Liver (tissue), 8 donors: ENCODE measurements at regions not wholly inside any gene's neighbourhood (a gene's known extent, or its start where the extent isn't known, plus 50 kb on each side); places are given as distances from the start of the nearest gene placed in this dataset.

ENCODE experiments used
- DNase-seq: peaks from one replicate; pipeline ENCODE4 v3.0.0-alpha.2; 2017; ENCODE audit warnings: low spot score
- H3K27ac ChIP-seq, 2 donors: one replicate each; pipeline ENCODE4 v1.7.0; 2013; ENCODE audit warnings: inconsistent platforms in 2 of 2, low read length in 2 of 2, control low read depth in 1 of 2, low read depth in 1 of 2, mild to moderate bottlenecking in 1 of 2
- H3K27me3 ChIP-seq, 4 donors: one replicate each; pipeline versions ENCODE4 v1.6.1 to v1.7.0; 2013; ENCODE audit warnings: low read length in 3 of 4, inconsistent platforms in 1 of 4, mild to moderate bottlenecking in 1 of 4, moderate library complexity in 1 of 4; ENCODE audit not compliant: control insufficient read depth in 4 of 4, insufficient read depth in 4 of 4
- H3K36me3 ChIP-seq, 4 donors: one replicate each; pipeline versions ENCODE4 v1.6.1 to v1.7.0; 2013; ENCODE audit warnings: low read length in 3 of 4, mild to moderate bottlenecking in 3 of 4, low read depth in 1 of 4, moderate library complexity in 1 of 4; ENCODE audit not compliant: control insufficient read depth in 4 of 4, insufficient read depth in 3 of 4
- H3K4me1 ChIP-seq, 4 donors: one replicate each; pipeline versions ENCODE4 v1.6.1 to v1.7.0; 2013; ENCODE audit warnings: low read length in 3 of 4, mild to moderate bottlenecking in 3 of 4, moderate library complexity in 1 of 4; ENCODE audit not compliant: control insufficient read depth in 4 of 4, insufficient read depth in 4 of 4
- H3K4me3 ChIP-seq, 3 donors: one replicate each; pipeline versions ENCODE4 v1.6.1 to v1.7.0; 2013; ENCODE audit warnings: low read length in 3 of 3, control low read depth in 1 of 3, low read depth in 1 of 3, mild to moderate bottlenecking in 1 of 3
- H3K9ac ChIP-seq, 2 donors: one replicate each; pipeline ENCODE4 v1.7.0; 2013; ENCODE audit warnings: low read length in 2 of 2, mild to moderate bottlenecking in 2 of 2, moderate library complexity in 2 of 2, control low read depth in 1 of 2, low read depth in 1 of 2
- H3K9me3 ChIP-seq, 4 donors: one replicate each; pipeline versions ENCODE4 v1.6.1 to v1.7.0; 2013; ENCODE audit warnings: low read length in 3 of 4; ENCODE audit not compliant: control insufficient read depth in 4 of 4
- ATF3 ChIP-seq: IDR thresholded peaks from 2 replicates; pipeline ENCODE4 v1.6.1; 2016; ENCODE audit warnings: antibody characterized with exemption
- CTCF ChIP-seq: fragments of 150-350 bp; IDR thresholded peaks from 2 replicates; pipeline ENCODE4 v1.5.1; 2017; ENCODE audit warnings: improper control_type of control experiment, low read depth, low read length; ENCODE audit not compliant: missing input control
- EGR1 ChIP-seq, 2 donors: IDR thresholded peaks; 2 replicates each; pipeline ENCODE4 v1.6.1; 2016 to 2018; ENCODE audit warnings: antibody characterized with exemption in 2 of 2, low read depth in 2 of 2
- FOXA1 ChIP-seq: IDR thresholded peaks from 2 replicates; pipeline ENCODE4 v1.6.1; 2016; ENCODE audit warnings: antibody characterized with exemption
- FOXA2 ChIP-seq: IDR thresholded peaks from 2 replicates; pipeline ENCODE4 v1.6.1; 2016; ENCODE audit warnings: antibody characterized with exemption
- GABPA ChIP-seq, 2 donors: IDR thresholded peaks in 1 of 2; conservative IDR thresholded peaks in 1 of 2; 2 replicates each; pipeline ENCODE4 v1.6.1; 2016; ENCODE audit warnings: antibody characterized with exemption in 2 of 2, mild to moderate bottlenecking in 1 of 2, moderate library complexity in 1 of 2
- HNF4A ChIP-seq, 2 donors: conservative IDR thresholded peaks; 2 replicates each; pipeline ENCODE4 v1.6.1; 2016; ENCODE audit warnings: antibody characterized with exemption in 2 of 2, mild to moderate bottlenecking in 2 of 2
- HNF4G ChIP-seq: IDR thresholded peaks from 2 replicates; pipeline ENCODE4 v1.6.1; 2016; ENCODE audit warnings: antibody characterized with exemption
- JUND ChIP-seq, 2 donors: IDR thresholded peaks; 2 replicates each; pipeline ENCODE4 v1.6.1; 2016; ENCODE audit warnings: antibody characterized with exemption in 2 of 2
- MAX ChIP-seq: IDR thresholded peaks from 2 replicates; pipeline ENCODE4 v1.6.1; 2016; ENCODE audit warnings: antibody characterized with exemption
- NR2F2 ChIP-seq: IDR thresholded peaks from 2 replicates; pipeline ENCODE4 v1.6.1; 2016; ENCODE audit warnings: antibody characterized with exemption
- RAD21 ChIP-seq, 2 donors: IDR thresholded peaks; 2 replicates each; pipeline ENCODE4 v1.6.1; 2016; ENCODE audit warnings: antibody characterized with exemption in 2 of 2, mild to moderate bottlenecking in 2 of 2
- REST ChIP-seq: IDR thresholded peaks from 2 replicates; pipeline ENCODE4 v1.6.1; 2016; ENCODE audit warnings: antibody characterized with exemption, mild to moderate bottlenecking
- RXRA ChIP-seq, 2 donors: IDR thresholded peaks; 2 replicates each; pipeline ENCODE4 v1.6.1; 2017 to 2018; ENCODE audit warnings: antibody characterized with exemption in 2 of 2, mild to moderate bottlenecking in 1 of 2
- SP1 ChIP-seq: IDR thresholded peaks from 2 replicates; pipeline ENCODE4 v1.6.1; 2018; ENCODE audit warnings: antibody characterized with exemption, mild to moderate bottlenecking
- TAF1 ChIP-seq: conservative IDR thresholded peaks from 2 replicates; pipeline ENCODE4 v1.6.1; 2016; ENCODE audit warnings: antibody characterized with exemption, mild to moderate bottlenecking
- YY1 ChIP-seq: IDR thresholded peaks from 2 replicates; pipeline ENCODE4 v1.6.1; 2016; ENCODE audit warnings: antibody characterized with exemption, mild to moderate bottlenecking
- ZBTB33 ChIP-seq: IDR thresholded peaks from 2 replicates; pipeline ENCODE4 v1.6.1; 2016; ENCODE audit warnings: antibody characterized with exemption
- WGBS: extraction: QIAGEN DNeasy Blood & Tissue Kit; methylation state at CpG from one replicate; pipeline ENCODE4 v1.1.7; 2013; 5-methylcytosine and 5-hydroxymethylcytosine counted together
- donor health status: healthy.
- donor health status: healthy.
- donor health status: healthy.
- donor health status: healthy.
- donor health status: healthy.

GRCh38 chr16:55272744-55273143 is 51.3 kb upstream of the IRX6 start:
- Histone ChIP-seq H3K4me1 (no peaks in the 10 kb centered on the region), H3K9ac (no peak overlapping the region), H3K27ac (no peak overlapping the region), H3K4me3 (no peak overlapping the region), H3K36me3 (no peaks in the 10 kb centered on the region), H3K27me3 (peaks cover 0 to 2% (median 0%) of the 10 kb centered on the region in 4 donors), H3K9me3 (no peaks in the 10 kb centered on the region)
- no peak for DNase-seq
- 64% methylated on average over 1 of the region's 1 CpG for WGBS
- TF ChIP-seq EGR1 (IDR thresholded peaks at IDR 0.05; ENCODE audit: low read depth in 2 of 2) = no peak
- no peak for TF ChIP-seq YY1
- TF ChIP-seq RXRA (IDR thresholded peaks at IDR 0.05) = no peak
- TF ChIP-seq FOXA1 = no peak
- TF ChIP-seq NR2F2 = no peak
- TF ChIP-seq HNF4G = no peak
- no peak for TF ChIP-seq RAD21 (IDR thresholded peaks at IDR 0.05)
- no peak for TF ChIP-seq GABPA (IDR thresholded peaks at IDR 0.05 in 1 of 2, conservative IDR thresholded peaks at IDR 0.05 in 1 of 2)
- no peak for TF ChIP-seq JUND (IDR thresholded peaks at IDR 0.05)
- TF ChIP-seq REST = no peak
- no peak for TF ChIP-seq MAX
- no peak for TF ChIP-seq ATF3
- no peak for TF ChIP-seq SP1
- no peak for TF ChIP-seq ZBTB33
- no peak for TF ChIP-seq CTCF
- TF ChIP-seq HNF4A (conservative IDR thresholded peaks at IDR 0.05) = no peak
- TF ChIP-seq TAF1 = no peak

- 93% methylated on average over 7 of the region's 7 CpGs for WGBS
- H3K27ac ChIP-seq = no peak overlapping the region
- no peak overlapping the region for H3K4me3 ChIP-seq
- H3K9ac ChIP-seq = no peak overlapping the region
- no peaks in the 10 kb centered on the region for H3K9me3 ChIP-seq
- no peaks in the 10 kb centered on the region for H3K36me3 ChIP-seq
- DNase-seq = no peak
- H3K4me1 ChIP-seq = no peaks in the 10 kb centered on the region
- H3K27me3 ChIP-seq = peaks cover 0 to 2% (median 0%) of the 10 kb centered on the region in 4 donors
- TF ChIP-seq ZBTB33 = no peak
- no peak for TF ChIP-seq RXRA (IDR thresholded peaks at IDR 0.05)
- TF ChIP-seq MAX = no peak
- TF ChIP-seq GABPA (IDR thresholded peaks at IDR 0.05 in 1 of 2, conservative IDR thresholded peaks at IDR 0.05 in 1 of 2) = no peak
- no peak for TF ChIP-seq RAD21 (IDR thresholded peaks at IDR 0.05)
- TF ChIP-seq REST = no peak
- no peak for TF ChIP-seq FOXA2
- TF ChIP-seq FOXA1 = no peak
- TF ChIP-seq JUND (IDR thresholded peaks at IDR 0.05) = no peak
These were observed 50.6 kb upstream of the IRX6 start for GRCh38 chr16:55273356-55273755.
